Left ventricle myocardium inferior (tissue), 1 donor: ENCODE measurements at regions not wholly inside any gene's neighbourhood (a gene's known extent, or its start where the extent isn't known, plus 50 kb on each side); places are given as distances from the start of the nearest gene placed in this dataset.
"Not testable (repeated sequence)": the region's sequence is repeated elsewhere in the genome, so short reads cannot be mapped to it uniquely, and the experiment has no call there.

Experiments used
- DNase-seq: peaks from one replicate; pipeline ENCODE4 v3.0.0-alpha.2; 2020
- H3K27ac ChIP-seq: fragments of 200-600 bp; replicated peaks from 2 replicates; pipeline ENCODE4 v1.8.0; 2021
- H3K27me3 ChIP-seq: fragments of 200-600 bp; 2 replicates; pipeline ENCODE4 v1.8.0; 2021; ENCODE audit warnings: low read depth
- H3K36me3 ChIP-seq: fragments of 200-600 bp; 2 replicates; pipeline ENCODE4 v1.8.0; 2021
- H3K4me1 ChIP-seq: fragments of 200-600 bp; 2 replicates; pipeline ENCODE4 v1.8.0; 2021
- H3K4me3 ChIP-seq: fragments of 200-600 bp; 2 replicates; pipeline ENCODE4 v1.8.0; 2021; ENCODE audit warnings: mild to moderate bottlenecking, moderate library complexity
- H3K9me3 ChIP-seq: fragments of 200-600 bp; replicated peaks from 2 replicates; pipeline ENCODE4 v1.8.0; 2021
- intact Hi-C: fragments of 100-400 bp; cut with micrococcal nuclease; formaldehyde crosslinking; loops from one replicate; pipeline ENCODE4 v1.11.0; 2022
- TF ChIP-seq, protein P1 (sequence below): fragments of 200-600 bp; IDR thresholded peaks from 2 replicates; pipeline ENCODE4 v1.8.0; 2021; ENCODE audit warnings: antibody characterized with exemption, mild to moderate bottlenecking, borderline replicate concordance
- donor health status: DM: no; HTN: yes; CAD: no; lungs with severe emphysema.

DNA sequence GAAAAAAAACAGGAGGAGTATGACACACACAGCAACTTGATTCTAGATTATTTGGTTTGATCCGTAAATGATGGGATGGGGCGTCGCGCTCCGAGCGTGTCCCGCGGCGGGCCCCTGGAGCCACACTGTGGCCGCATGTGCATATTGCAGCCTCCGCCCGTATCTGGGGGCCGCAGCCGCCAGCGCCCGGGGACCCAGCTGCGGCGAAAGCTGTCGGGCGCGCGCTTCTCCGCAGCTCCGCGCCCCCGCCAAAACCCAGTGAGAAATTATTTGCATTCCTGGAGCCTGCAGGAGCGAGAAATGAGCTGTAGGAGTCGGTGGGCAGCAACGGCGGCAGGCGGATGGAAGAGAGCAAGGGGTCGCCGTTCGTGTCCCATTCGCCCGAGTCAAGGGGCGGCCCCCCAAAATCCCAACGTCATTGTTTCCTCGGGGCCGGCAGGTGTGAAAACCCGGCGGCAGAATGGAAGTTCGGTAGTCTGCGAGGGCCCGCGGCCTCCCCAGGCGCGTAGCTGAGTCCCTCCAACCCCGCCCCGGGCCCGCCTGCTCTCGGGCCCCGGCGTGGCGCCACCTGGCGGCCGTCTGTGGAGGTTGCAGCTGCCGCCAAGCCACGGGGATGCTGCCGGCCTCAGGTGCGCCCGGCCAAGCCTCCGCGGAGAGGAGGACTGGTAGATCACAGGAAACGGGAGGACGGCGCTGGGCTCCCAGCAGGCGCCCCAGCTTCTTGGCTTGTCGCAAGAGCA lies 86.8 kb downstream of the FAM72B start:
- H3K36me3 ChIP-seq, H3K27me3 ChIP-seq, H3K9me3 ChIP-seq, H3K4me1 ChIP-seq, intact Hi-C loops: not testable (repeated sequence)
- peak; percentile 82 for DNase-seq
- H3K27ac ChIP-seq, result peak overlapping the region; percentile 71
- TF ChIP-seq, protein P1, sequence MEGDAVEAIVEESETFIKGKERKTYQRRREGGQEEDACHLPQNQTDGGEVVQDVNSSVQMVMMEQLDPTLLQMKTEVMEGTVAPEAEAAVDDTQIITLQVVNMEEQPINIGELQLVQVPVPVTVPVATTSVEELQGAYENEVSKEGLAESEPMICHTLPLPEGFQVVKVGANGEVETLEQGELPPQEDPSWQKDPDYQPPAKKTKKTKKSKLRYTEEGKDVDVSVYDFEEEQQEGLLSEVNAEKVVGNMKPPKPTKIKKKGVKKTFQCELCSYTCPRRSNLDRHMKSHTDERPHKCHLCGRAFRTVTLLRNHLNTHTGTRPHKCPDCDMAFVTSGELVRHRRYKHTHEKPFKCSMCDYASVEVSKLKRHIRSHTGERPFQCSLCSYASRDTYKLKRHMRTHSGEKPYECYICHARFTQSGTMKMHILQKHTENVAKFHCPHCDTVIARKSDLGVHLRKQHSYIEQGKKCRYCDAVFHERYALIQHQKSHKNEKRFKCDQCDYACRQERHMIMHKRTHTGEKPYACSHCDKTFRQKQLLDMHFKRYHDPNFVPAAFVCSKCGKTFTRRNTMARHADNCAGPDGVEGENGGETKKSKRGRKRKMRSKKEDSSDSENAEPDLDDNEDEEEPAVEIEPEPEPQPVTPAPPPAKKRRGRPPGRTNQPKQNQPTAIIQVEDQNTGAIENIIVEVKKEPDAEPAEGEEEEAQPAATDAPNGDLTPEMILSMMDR, result peak; percentile 54
- H3K4me3 ChIP-seq, result peak overlapping the region; percentile 66

DNA sequence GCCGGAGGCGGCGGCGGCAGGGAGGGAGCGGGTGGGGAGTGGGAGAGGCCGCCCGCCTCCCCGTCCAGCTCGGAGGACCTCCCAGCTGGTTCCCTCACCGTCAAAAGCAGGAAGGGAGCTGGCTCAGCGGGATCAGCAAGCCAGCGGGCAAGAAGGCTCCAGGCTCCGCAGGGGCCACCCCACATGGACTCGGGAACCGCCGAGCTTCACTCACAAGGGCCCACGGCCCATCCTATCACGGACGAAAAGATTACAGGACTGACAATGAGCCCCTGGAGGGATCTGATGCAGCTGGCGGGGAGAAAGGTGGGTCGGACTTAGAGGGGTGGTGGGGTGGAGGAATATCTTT lies 86.3 kb downstream of the FAM72B start:
- H3K36me3 ChIP-seq, H3K9me3 ChIP-seq, H3K4me1 ChIP-seq, H3K27me3 ChIP-seq, intact Hi-C loops, DNase-seq, H3K27ac ChIP-seq: not testable (repeated sequence)
- H3K4me3 ChIP-seq, result peak overlapping the region; percentile 66

DNA sequence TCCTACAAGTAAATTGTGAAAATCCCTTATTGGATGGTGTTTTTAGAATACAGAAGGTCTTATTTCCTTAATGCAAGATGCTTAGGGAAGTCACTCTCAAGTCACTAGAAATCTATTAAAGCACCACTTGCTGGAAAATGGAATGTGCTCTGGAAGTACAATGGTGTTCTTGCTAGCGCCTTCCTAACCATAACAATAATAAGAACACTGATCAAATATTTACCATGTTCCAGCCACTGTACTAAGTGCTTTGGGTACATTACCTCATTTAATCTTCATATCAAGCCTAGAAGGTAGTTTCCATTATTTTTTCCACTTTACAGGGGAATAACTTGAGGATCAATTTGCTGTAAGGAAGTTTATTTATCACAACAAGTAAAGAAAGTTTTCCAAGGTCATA lies 75.1 kb downstream of the FAM72B start:
- H3K27me3 ChIP-seq, DNase-seq, intact Hi-C loops, H3K27ac ChIP-seq, H3K36me3 ChIP-seq, H3K4me1 ChIP-seq, H3K4me3 ChIP-seq, H3K9me3 ChIP-seq: not testable (repeated sequence)

DNA sequence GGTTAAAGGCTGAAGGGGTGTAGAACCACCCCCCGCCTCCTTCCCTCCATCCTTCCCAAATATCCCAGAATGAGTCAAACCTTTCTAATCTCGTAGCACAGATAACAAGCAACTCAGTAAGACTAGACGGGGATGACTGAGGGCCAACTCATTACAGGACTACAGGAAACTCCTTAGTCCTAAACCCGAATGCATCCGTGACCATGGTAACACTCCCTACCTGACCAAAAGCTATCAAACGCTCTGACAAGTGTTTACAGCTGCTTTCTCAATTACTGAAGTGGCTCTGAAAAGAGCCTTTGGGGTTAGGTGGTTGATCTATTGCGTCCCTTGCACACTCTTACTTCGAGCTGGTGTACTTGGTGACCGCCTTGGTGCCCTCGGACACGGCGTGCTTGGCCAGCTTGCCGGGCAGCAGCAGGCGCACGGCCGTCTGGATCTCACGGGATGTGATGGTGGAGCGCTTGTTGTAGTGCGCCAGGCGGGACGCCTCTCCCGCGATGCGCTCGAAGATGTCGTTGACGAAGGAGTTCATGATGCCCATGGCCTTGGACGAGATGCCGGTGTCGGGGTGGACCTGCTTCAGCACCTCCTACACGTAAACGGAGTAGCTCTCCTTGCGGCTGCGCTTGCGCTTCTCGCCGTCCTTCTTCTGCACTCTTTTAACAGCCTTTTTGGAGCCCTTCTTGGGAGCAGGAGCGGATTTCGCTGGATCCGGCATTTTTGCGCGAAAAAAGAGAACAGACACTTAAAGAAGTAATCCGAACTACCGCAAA lies 67.4 kb downstream of the FAM72B start:
- H3K27ac ChIP-seq, result peak overlapping the region; percentile 42
- H3K27me3 ChIP-seq, H3K36me3 ChIP-seq, DNase-seq, intact Hi-C loops, H3K4me1 ChIP-seq, H3K9me3 ChIP-seq: not testable (repeated sequence)
- peak overlapping the region; percentile 60 for H3K4me3 ChIP-seq

DNA sequence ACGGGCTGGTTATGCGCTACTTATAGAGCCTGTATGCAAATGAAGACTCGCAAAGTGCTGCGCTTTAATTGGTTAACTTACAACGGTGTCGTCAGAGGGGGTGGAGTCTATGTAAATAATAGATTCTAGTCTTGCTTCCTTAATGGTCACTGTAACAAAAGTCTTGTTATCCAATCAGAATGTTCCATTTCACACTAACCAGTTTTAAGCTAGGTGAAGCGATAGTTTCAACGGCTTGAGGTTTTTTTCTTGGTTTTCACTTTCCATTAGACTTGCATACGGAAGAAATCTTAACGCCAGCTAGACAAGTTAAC lies 66.9 kb downstream of the FAM72B start:
- DNase-seq, H3K4me1 ChIP-seq, H3K27me3 ChIP-seq, H3K36me3 ChIP-seq, H3K9me3 ChIP-seq, intact Hi-C loops: not testable (repeated sequence)
- H3K4me3 ChIP-seq, result peak overlapping the region; percentile 60
- H3K27ac ChIP-seq, result peak overlapping the region; percentile 42

DNA sequence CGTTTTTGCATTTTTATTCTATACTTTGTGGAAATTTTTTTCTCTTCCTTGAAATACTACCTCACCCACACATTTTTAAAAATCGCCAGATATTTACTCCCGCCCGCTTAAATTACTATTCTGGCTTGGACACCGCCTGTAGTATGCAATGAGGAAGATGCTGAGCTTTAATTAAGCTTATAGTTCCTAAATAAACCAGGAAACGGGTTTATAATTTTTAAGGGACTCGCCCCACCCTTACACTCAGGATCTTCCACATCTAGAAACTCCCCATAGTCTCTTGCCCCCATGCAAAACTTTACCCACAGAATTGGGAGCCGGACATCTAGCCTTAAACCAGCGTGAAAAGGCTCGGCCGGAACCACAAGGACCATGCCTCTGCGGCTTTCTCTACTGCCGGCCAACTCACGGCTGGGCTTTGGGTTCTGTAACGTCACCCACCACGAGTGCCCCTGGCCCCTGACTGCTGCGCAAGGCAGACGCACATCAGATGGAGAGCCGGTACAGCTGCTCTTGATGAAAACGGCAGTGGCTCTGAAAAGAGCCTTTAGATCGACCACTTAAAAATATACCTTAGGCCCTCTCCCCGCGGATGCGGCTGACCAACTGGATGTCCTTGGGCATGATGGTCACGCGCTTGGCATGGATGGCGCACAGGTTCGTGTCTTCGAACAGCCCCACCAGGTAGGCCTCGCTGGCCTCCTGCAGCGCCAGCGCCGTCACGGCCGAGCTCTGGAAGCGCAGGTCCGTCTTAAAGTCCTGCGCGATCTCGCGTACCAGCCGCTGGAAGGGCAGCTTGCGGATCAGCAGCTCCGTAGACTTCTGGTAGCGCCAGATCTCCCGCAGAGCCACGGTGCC lies 66.3 kb downstream of the FAM72B start:
- H3K9me3 ChIP-seq, H3K36me3 ChIP-seq, H3K4me1 ChIP-seq, H3K27me3 ChIP-seq, intact Hi-C loops: not testable (repeated sequence)
- DNase-seq, result peak; percentile 17
- Histone ChIP-seq H3K27ac (peak overlapping the region; percentile 67), H3K4me3 (peak overlapping the region; percentile 61)
